ENCODE measurements at regions not wholly inside any gene's neighbourhood (a gene's known extent, or its start where the extent isn't known, plus 50 kb on each side); places are given as distances from the start of the nearest gene placed in this dataset.

- TF ChIP-seq POLR2A (IDR thresholded peaks at IDR 0.05) (no peak), CTCF (IDR thresholded peaks at IDR 0.05) (no peak), POLR2AphosphoS5 (IDR thresholded peaks at IDR 0.05) (no peak), EP300 (IDR thresholded peaks at IDR 0.05) (no peak)
Observed at GRCh38 chr18:40558706-40559392, 1396.2 kb upstream of the PIK3C3 start.

Data from sigmoid colon (tissue), 4 donors.